A549 (cell line): ENCODE measurements at regions not wholly inside any gene's neighbourhood (a gene's known extent, or its start where the extent isn't known, plus 50 kb on each side); places are given as distances from the start of the nearest gene placed in this dataset.

Experiments
- CBX8 ChIP-seq: fragments of 200-600 bp; sonication (generic); IDR thresholded peaks from 2 replicates; pipeline ENCODE4 v1.6.1; 2016
- CHD4 ChIP-seq: fragments of 200-600 bp; sonication (generic); IDR thresholded peaks from 2 replicates; pipeline ENCODE4 v1.6.1; 2016; ENCODE audit warnings: antibody characterized with exemption, mild to moderate bottlenecking, borderline replicate concordance
- ZFP36 ChIP-seq: fragments of 450-650 bp; IDR thresholded peaks from 2 replicates; pipeline ENCODE4 v1.6.1; 2014; ENCODE audit warnings: borderline replicate concordance; ENCODE audit not compliant: partially characterized antibody
- TF ChIP-seq, protein P1 (sequence below): fragments of >200 bp; sonication (Bioruptor Twin); formaldehyde crosslinking; IDR thresholded peaks from 3 replicates; pipeline ENCODE4 v1.5.1; 2016
- TF ChIP-seq, protein P2 (sequence below): fragments of 450-650 bp; IDR thresholded peaks from 2 replicates; pipeline ENCODE4 v1.6.1; 2014; ENCODE audit warnings: antibody characterized with exemption

DNA sequence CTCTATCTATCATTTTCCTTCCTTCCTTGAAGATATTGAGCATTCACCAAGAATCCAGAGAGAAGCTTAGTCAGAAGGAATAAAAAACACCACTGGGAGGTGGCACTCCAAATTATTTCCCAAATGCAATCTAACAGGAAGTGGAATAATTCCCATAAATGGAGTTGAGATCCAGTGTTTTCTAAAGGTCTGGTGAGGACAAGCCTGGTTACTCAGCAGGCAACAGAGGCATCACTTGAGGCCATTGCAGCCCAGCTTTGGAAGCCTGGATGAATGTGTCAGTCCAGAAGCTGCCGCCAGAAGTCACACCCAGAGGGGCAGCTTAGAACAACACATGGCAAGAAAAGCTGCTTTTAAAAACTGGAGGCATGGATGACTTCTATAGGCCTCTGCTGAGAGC lies 288.9 kb upstream of the KLF6 start:
- TF ChIP-seq, protein P1, sequence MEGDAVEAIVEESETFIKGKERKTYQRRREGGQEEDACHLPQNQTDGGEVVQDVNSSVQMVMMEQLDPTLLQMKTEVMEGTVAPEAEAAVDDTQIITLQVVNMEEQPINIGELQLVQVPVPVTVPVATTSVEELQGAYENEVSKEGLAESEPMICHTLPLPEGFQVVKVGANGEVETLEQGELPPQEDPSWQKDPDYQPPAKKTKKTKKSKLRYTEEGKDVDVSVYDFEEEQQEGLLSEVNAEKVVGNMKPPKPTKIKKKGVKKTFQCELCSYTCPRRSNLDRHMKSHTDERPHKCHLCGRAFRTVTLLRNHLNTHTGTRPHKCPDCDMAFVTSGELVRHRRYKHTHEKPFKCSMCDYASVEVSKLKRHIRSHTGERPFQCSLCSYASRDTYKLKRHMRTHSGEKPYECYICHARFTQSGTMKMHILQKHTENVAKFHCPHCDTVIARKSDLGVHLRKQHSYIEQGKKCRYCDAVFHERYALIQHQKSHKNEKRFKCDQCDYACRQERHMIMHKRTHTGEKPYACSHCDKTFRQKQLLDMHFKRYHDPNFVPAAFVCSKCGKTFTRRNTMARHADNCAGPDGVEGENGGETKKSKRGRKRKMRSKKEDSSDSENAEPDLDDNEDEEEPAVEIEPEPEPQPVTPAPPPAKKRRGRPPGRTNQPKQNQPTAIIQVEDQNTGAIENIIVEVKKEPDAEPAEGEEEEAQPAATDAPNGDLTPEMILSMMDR: no peak
- TF ChIP-seq ZFP36 (no peak), CHD4 (no peak), CBX8 (no peak)
- TF ChIP-seq, protein P2, sequence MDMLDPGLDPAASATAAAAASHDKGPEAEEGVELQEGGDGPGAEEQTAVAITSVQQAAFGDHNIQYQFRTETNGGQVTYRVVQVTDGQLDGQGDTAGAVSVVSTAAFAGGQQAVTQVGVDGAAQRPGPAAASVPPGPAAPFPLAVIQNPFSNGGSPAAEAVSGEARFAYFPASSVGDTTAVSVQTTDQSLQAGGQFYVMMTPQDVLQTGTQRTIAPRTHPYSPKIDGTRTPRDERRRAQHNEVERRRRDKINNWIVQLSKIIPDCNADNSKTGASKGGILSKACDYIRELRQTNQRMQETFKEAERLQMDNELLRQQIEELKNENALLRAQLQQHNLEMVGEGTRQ: no peak
